ENCODE measurements at regions not wholly inside any gene's neighbourhood (a gene's known extent, or its start where the extent isn't known, plus 50 kb on each side); places are given as distances from the start of the nearest gene placed in this dataset.
"Not testable (repeated sequence)": the region's sequence is repeated elsewhere in the genome, so short reads cannot be mapped to it uniquely, and the experiment has no call there.

- TF ChIP-seq GATA1 (IDR thresholded peaks at IDR 0.05; ENCODE audit: low read depth, low read length) = no peak
- TF ChIP-seq POLR2A (IDR thresholded peaks at IDR 0.05; ENCODE audit: low read length) = no peak
- no peak for DNase-seq
Observed at GRCh38 chr5:93245226-93245625, 335.8 kb downstream of the NR2F1-AS1 start.

GRCh38 chr5:93243481-93243880, 337.5 kb downstream of the NR2F1-AS1 start:
- TF ChIP-seq GATA1 (IDR thresholded peaks at IDR 0.05; ENCODE audit: low read depth, low read length) = no peak
- no peak for TF ChIP-seq POLR2A (IDR thresholded peaks at IDR 0.05; ENCODE audit: low read length)
- no peak for DNase-seq

- TF ChIP-seq GATA1 (IDR thresholded peaks at IDR 0.05; ENCODE audit: low read depth, low read length) (no peak), POLR2A (IDR thresholded peaks at IDR 0.05; ENCODE audit: low read length) (no peak)
- DNase-seq = no peak
Observed at GRCh38 chr5:93240228-93240834, 340.7 kb downstream of the NR2F1-AS1 start.

- DNase-seq = no peak
- TF ChIP-seq POLR2A (IDR thresholded peaks at IDR 0.05; ENCODE audit: low read length) (no peak), GATA1 (IDR thresholded peaks at IDR 0.05; ENCODE audit: low read depth, low read length) (no peak)
Observed at GRCh38 chr5:93236807-93237421, 344.1 kb downstream of the NR2F1-AS1 start.

GRCh38 chr5:93235761-93236160, 345.3 kb downstream of the NR2F1-AS1 start:
- TF ChIP-seq GATA1 (IDR thresholded peaks at IDR 0.05; ENCODE audit: low read depth, low read length) = no peak
- TF ChIP-seq POLR2A (IDR thresholded peaks at IDR 0.05; ENCODE audit: low read length) = no peak
- no peak for DNase-seq

- no peak for TF ChIP-seq GATA1 (IDR thresholded peaks at IDR 0.05; ENCODE audit: low read depth, low read length)
- TF ChIP-seq POLR2A (IDR thresholded peaks at IDR 0.05; ENCODE audit: low read length) = no peak
Observed at GRCh38 chr5:93226202-93226735, 354.8 kb downstream of the NR2F1-AS1 start.

GRCh38 chr5:93225748-93226147, 355.3 kb downstream of the NR2F1-AS1 start:
- TF ChIP-seq POLR2A (IDR thresholded peaks at IDR 0.05; ENCODE audit: low read length) (no peak), GATA1 (IDR thresholded peaks at IDR 0.05; ENCODE audit: low read depth, low read length) (no peak)
- DNase-seq = no peak

More at GRCh38 chr5:93226202-93226735, 354.8 kb downstream of the NR2F1-AS1 start:
- DNase-seq = no peak

- TF ChIP-seq POLR2A (IDR thresholded peaks at IDR 0.05; ENCODE audit: low read length) = no peak
- no peak for TF ChIP-seq GATA1 (IDR thresholded peaks at IDR 0.05; ENCODE audit: low read depth, low read length)
- DNase-seq = no peak
Observed at GRCh38 chr5:93224624-93225023, 356.4 kb downstream of the NR2F1-AS1 start.

- TF ChIP-seq GATA1 (IDR thresholded peaks at IDR 0.05; ENCODE audit: low read depth, low read length) (no peak), POLR2A (IDR thresholded peaks at IDR 0.05; ENCODE audit: low read length) (no peak)
- DNase-seq = no peak
Observed at GRCh38 chr5:93221773-93222172, 359.2 kb downstream of the NR2F1-AS1 start.

- no peak for DNase-seq
- TF ChIP-seq GATA1 (IDR thresholded peaks at IDR 0.05; ENCODE audit: low read depth, low read length) (no peak), POLR2A (IDR thresholded peaks at IDR 0.05; ENCODE audit: low read length) (no peak)
Observed at GRCh38 chr5:93220431-93220830, 360.6 kb downstream of the NR2F1-AS1 start.

- no peak for DNase-seq
- TF ChIP-seq POLR2A (IDR thresholded peaks at IDR 0.05; ENCODE audit: low read length) = no peak
- no peak for TF ChIP-seq GATA1 (IDR thresholded peaks at IDR 0.05; ENCODE audit: low read depth, low read length)
Observed at GRCh38 chr5:93219641-93220145, 361.3 kb downstream of the NR2F1-AS1 start.

- DNase-seq = not testable (repeated sequence)
Observed at GRCh38 chr5:93213111-93213794, 367.8 kb downstream of the NR2F1-AS1 start.

GRCh38 chr5:93209476-93209875, 371.5 kb downstream of the NR2F1-AS1 start:
- TF ChIP-seq GATA1 (IDR thresholded peaks at IDR 0.05; ENCODE audit: low read depth, low read length) (no peak), POLR2A (IDR thresholded peaks at IDR 0.05; ENCODE audit: low read length) (no peak)
- DNase-seq = no peak

- DNase-seq = no peak
- no peak for TF ChIP-seq GATA1 (IDR thresholded peaks at IDR 0.05; ENCODE audit: low read depth, low read length)
- no peak for TF ChIP-seq POLR2A (IDR thresholded peaks at IDR 0.05; ENCODE audit: low read length)
Observed at GRCh38 chr5:93208141-93208751, 372.8 kb downstream of the NR2F1-AS1 start.
